Brain microvascular endothelial cell (primary cell): ENCODE measurements at regions not wholly inside any gene's neighbourhood (a gene's known extent, or its start where the extent isn't known, plus 50 kb on each side); places are given as distances from the start of the nearest gene placed in this dataset.

Experiments
- DNase-seq: peaks from one replicate; pipeline ENCODE4 v3.0.0-alpha.2; 2020
- H3K27ac ChIP-seq: fragments of 250-450 bp; sonication (Bioruptor Pico); 2 replicates; pipeline ENCODE4 v1.5.1; 2020; ENCODE audit warnings: mild to moderate bottlenecking, moderate library complexity
- H3K27me3 ChIP-seq: fragments of 250-450 bp; sonication (Bioruptor Pico); replicated peaks from 2 replicates; pipeline ENCODE4 v1.5.1; 2020; ENCODE audit warnings: mild to moderate bottlenecking
- H3K36me3 ChIP-seq: fragments of 250-450 bp; sonication (Bioruptor Pico); replicated peaks from 2 replicates; pipeline ENCODE4 v1.5.1; 2020; ENCODE audit warnings: mild to moderate bottlenecking
- H3K4me3 ChIP-seq: 2 replicates; pipeline ENCODE4 v1.5.1; 2011; ENCODE audit warnings: low read depth, mild to moderate bottlenecking, control low read depth, low read length, moderate library complexity
- in situ Hi-C: cut with HindIII; loops from 2 replicates; pipeline ENCODE4 v1.10.0; 2017; ENCODE audit warnings: low sequenced_read_pairs, low pct_ligation_motif_present
- TF ChIP-seq, protein P1 (sequence below): IDR thresholded peaks from 2 replicates; pipeline ENCODE4 v1.5.1; 2011; ENCODE audit warnings: low read depth, mild to moderate bottlenecking, moderate library complexity, low read length, control low read depth, inconsistent platforms; ENCODE audit errors: missing control alignments

GRCh38 chr18:68564961-68565360 lies 149.9 kb downstream of the TMX3 start:
- Histone ChIP-seq H3K27ac (no peak overlapping the region), H3K4me3 (no peak overlapping the region), H3K27me3 (no peaks in the 10 kb centered on the region), H3K36me3 (no peaks in the 10 kb centered on the region)
- TF ChIP-seq, protein P1, sequence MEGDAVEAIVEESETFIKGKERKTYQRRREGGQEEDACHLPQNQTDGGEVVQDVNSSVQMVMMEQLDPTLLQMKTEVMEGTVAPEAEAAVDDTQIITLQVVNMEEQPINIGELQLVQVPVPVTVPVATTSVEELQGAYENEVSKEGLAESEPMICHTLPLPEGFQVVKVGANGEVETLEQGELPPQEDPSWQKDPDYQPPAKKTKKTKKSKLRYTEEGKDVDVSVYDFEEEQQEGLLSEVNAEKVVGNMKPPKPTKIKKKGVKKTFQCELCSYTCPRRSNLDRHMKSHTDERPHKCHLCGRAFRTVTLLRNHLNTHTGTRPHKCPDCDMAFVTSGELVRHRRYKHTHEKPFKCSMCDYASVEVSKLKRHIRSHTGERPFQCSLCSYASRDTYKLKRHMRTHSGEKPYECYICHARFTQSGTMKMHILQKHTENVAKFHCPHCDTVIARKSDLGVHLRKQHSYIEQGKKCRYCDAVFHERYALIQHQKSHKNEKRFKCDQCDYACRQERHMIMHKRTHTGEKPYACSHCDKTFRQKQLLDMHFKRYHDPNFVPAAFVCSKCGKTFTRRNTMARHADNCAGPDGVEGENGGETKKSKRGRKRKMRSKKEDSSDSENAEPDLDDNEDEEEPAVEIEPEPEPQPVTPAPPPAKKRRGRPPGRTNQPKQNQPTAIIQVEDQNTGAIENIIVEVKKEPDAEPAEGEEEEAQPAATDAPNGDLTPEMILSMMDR, result no peak
- DNase-seq, result no peak
- in situ Hi-C loops, result no loop called here

- in situ Hi-C loops, result no loop called here
- TF ChIP-seq, protein P1, result no peak
- no peak for DNase-seq
- H3K27me3 ChIP-seq, result no peaks in the 10 kb centered on the region
- H3K36me3 ChIP-seq, result no peaks in the 10 kb centered on the region
- no peak overlapping the region for H3K4me3 ChIP-seq
- no peak overlapping the region for H3K27ac ChIP-seq
Observed at GRCh38 chr18:68564351-68564750, 150.6 kb downstream of the TMX3 start.

DNA sequence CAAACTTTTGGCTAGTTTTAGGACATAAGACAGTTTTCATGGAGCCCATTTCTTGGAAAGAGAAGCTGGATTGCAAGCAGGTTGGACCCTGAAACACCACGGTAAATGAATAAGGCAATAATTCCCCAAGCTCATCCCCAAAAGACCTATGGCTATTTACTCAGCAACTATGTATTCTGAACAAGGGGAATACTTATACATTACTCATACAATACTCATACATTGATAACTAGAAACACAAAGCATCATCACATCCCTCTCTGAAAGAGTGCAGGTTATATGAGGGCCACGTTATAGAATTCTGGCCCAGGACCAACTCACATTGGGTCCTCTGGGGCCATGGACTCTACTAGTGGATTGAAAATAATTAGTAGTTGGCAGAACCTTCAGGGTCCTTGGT lies 154.8 kb downstream of the TMX3 start:
- DNase-seq, result no peak
- TF ChIP-seq, protein P1, result no peak
- Histone ChIP-seq H3K27ac (no peak overlapping the region), H3K27me3 (no peaks in the 10 kb centered on the region), H3K4me3 (no peak overlapping the region), H3K36me3 (no peaks in the 10 kb centered on the region)
- in situ Hi-C loops, result no loop called here

- no peak overlapping the region for H3K27ac ChIP-seq
- H3K27me3 ChIP-seq, result no peaks in the 10 kb centered on the region
- DNase-seq, result no peak
- no peak overlapping the region for H3K4me3 ChIP-seq
- in situ Hi-C loops, result no loop called here
- no peaks in the 10 kb centered on the region for H3K36me3 ChIP-seq
- TF ChIP-seq, protein P1, result no peak
Observed at GRCh38 chr18:68557183-68557582, 157.7 kb downstream of the TMX3 start.

- Histone ChIP-seq H3K27me3 (no peaks in the 10 kb centered on the region), H3K36me3 (no peaks in the 10 kb centered on the region), H3K27ac (no peak overlapping the region), H3K4me3 (no peak overlapping the region)
- in situ Hi-C loops, result no loop called here
- no peak for DNase-seq
- TF ChIP-seq, protein P1, result no peak
Observed at GRCh38 chr18:68555879-68556301, 159.0 kb downstream of the TMX3 start.
